ENCODE measurements at regions not wholly inside any gene's neighbourhood (a gene's known extent, or its start where the extent isn't known, plus 50 kb on each side); places are given as distances from the start of the nearest gene placed in this dataset.

DNA sequence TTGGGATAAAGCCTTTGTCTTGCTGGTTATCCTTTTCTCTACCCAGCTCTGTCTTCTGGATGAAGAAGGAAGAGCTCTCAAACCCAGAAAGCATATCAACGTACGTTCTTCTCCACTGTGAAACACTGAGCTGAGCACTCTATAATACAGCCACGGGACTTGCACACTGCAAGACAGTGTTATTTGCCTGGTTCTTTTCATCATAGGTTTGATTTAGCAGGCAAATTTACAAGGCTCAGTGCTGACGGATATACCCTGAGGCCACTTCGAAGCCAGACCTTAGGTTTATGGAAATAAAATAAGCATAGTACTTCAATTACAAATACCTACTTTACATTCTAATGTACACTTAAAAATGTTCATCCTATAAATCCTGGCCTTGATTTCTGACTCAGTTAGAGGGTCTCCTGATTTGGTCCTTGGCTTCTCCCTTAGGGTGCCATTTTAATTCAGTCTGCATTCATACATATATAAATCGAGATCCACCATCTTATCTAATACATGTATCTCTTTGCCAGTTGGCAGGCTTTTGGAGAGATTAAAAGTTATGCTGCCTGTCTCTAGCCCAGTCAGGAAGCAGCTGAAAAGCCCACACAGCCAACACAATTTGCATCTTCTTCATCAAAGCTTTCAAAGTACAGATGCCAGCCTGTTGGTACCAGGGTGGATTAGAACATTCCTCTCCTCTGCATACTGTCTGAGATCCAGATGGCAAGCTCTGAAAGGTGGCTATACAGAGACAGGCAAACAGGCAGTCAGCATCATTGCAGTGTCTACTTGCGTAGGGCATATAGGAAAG lies 194.4 kb downstream of the DEPDC1B start:
- TF ChIP-seq ARNTL (CRISPR knock-in tag; IDR thresholded peaks at IDR 0.05) (no peak), MYNN (CRISPR knock-in tag; IDR thresholded peaks at IDR 0.05; ENCODE audit: low read depth) (no peak), ZNF256 (CRISPR knock-in tag; conservative IDR thresholded peaks at IDR 0.05) (no peak), THAP11 (CRISPR knock-in tag; IDR thresholded peaks at IDR 0.05) (no peak), ZNF33A (CRISPR knock-in tag; IDR thresholded peaks at IDR 0.05; ENCODE audit: borderline replicate concordance) (no peak), GATAD1 (CRISPR knock-in tag; IDR thresholded peaks at IDR 0.05) (no peak), KLF9 (CRISPR knock-in tag; IDR thresholded peaks at IDR 0.05; ENCODE audit: low read depth) (no peak), SRSF4 (IDR thresholded peaks at IDR 0.05; ENCODE audit: low read depth, low read length, poor library complexity, severe bottlenecking) (no peak), DBP (CRISPR knock-in tag; IDR thresholded peaks at IDR 0.05; ENCODE audit: not compliant biosample characterization) (no peak), ZNF331 (CRISPR knock-in tag; IDR thresholded peaks at IDR 0.05) (no peak), BCL3 (CRISPR knock-in tag; IDR thresholded peaks at IDR 0.05) (no peak), ZNF292 (CRISPR knock-in tag; IDR thresholded peaks at IDR 0.05; ENCODE audit: borderline replicate concordance, low read depth) (no peak), ETS1 (CRISPR knock-in tag; IDR thresholded peaks at IDR 0.05) (no peak), ZBTB7A (CRISPR knock-in tag; IDR thresholded peaks at IDR 0.05) (no peak), ZNF263 (CRISPR knock-in tag; IDR thresholded peaks at IDR 0.05) (no peak), ZNF660 (CRISPR knock-in tag; IDR thresholded peaks at IDR 0.05; ENCODE audit: borderline replicate concordance, low read depth) (no peak), CENPX (CRISPR knock-in tag; IDR thresholded peaks at IDR 0.05) (no peak), GATA4 (IDR thresholded peaks at IDR 0.05; ENCODE audit: borderline replicate concordance, low read depth) (no peak)
- BruUV-seq (replicated peaks), result no TSS peak
- Histone ChIP-seq H3K4me3 (replicated peaks in 1 of 3; ENCODE audit: insufficient read depth in 1 of 3, low read depth in 2 of 3, low read length in 3 of 3) (no peak overlapping the region), H3K79me2 (ENCODE audit: insufficient read depth, low read length) (no peaks in the 10 kb centered on the region), H4K20me1 (ENCODE audit: insufficient read depth, low read length) (no peaks in the 10 kb centered on the region), H3K9ac (ENCODE audit: insufficient read depth, low read depth, low read length) (no peak overlapping the region), H3K9me3 (ENCODE audit: low read length) (no peaks in the 10 kb centered on the region), H3K36me3 (replicated peaks in 1 of 2; ENCODE audit: control insufficient read depth in 1 of 2, insufficient read depth in 2 of 2, low read length in 2 of 2) (no peaks in the 10 kb centered on the region; a peak in 1 of 5 replicates), H3K4me2 (ENCODE audit: low read depth, low read length) (no peak overlapping the region), H3K27me3 (ENCODE audit: control insufficient read depth in 1 of 2, insufficient read depth in 2 of 2, low read length in 2 of 2) (no peaks in the 10 kb centered on the region), H3K27ac (ENCODE audit: extremely low read length, insufficient read depth, low read length) (no peak overlapping the region), H2AFZ (ENCODE audit: low read length) (no peak overlapping the region), H3K4me1 (ENCODE audit: insufficient read depth, low read length) (peaks cover 27% of the 10 kb centered on the region)
- ATAC-seq (no peak), FAIRE-seq (no peak), DNase-seq (ENCODE audit: low spot score) (no peak)
- CTCF ChIA-PET (ENCODE audit: low intra/inter-chr PET ratio, low total read pairs), result no interaction called here
- POLR2A ChIA-PET, result no interaction called here
- 72% methylated on average over 7 of the region's 7 CpGs for WGBS (ENCODE audit: low lambda C conversion rate)
- intact Hi-C loops (cut with micrococcal nuclease; ENCODE audit: unreplicated experiment), result no loop called here
- in situ Hi-C loops (cut with HindIII; ENCODE audit: extremely low pct_ligation_motif_present, low pct_unique_long_range_greater_than_20kb), result no loop called here
